GM19452 (cell line): ENCODE measurements at regions not wholly inside any gene's neighbourhood (a gene's known extent, or its start where the extent isn't known, plus 50 kb on each side); places are given as distances from the start of the nearest gene placed in this dataset.

Experiments
- ATAC-seq: cut with Tn5 transposase; IDR thresholded peaks from one replicate; pipeline ENCODE4 v1.9.1; 2021; ENCODE audit not compliant: unreplicated experiment

DNA sequence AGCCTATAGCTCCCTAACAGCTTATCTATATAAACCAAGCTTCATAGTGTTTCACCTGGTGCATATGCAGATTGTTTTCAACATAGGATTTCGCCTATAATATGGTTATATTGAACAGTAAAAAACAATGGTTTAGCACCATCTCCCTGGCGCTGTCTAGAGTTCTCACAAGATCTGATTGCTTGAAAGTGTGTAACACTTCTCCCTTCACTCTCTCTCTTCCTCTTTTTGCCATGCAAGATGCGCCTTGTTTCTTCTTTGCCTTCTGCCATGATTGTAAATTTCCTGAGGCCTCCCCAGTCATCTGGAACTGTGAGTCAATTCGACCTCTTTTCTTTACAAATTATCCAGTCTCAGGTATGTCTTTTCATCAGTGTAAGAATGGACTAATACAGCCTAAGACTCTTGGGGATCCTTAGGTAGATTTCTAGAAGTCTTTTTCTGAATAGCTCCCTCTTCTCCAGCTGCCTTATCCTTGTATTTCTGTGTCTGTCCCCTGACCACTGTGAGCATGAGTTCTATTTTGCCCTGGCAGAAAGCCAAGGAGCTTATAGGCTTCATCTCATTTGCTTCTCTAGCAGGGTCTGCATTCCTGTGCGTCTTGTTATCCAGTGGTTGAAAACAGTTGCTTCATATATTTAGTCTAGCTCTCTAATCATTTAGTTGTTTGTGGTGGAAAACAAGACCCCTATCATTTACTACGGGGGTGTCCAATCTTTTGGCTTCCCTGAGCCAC is 401.6 kb downstream of the GPD2 start:
- no peak for ATAC-seq

DNA sequence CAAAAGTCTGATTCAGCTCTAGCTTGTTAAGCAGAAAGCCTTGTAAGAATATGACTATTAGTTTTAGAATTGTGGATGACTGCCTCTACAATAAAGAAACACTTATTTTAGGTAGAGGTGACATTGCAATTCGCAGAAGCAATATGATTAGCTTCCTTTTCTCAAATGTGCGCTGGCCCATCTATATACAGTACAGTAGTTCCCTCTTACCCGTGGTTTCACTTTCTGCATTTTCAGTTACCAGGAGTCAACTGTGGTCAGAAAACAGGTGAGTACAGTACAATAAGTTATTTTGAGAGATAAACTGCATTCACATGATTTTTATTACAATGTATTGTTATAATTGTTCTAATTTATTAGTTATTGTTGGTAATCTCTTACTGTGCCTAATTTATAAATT is 405.1 kb downstream of the GPD2 start:
- ATAC-seq = no peak

DNA sequence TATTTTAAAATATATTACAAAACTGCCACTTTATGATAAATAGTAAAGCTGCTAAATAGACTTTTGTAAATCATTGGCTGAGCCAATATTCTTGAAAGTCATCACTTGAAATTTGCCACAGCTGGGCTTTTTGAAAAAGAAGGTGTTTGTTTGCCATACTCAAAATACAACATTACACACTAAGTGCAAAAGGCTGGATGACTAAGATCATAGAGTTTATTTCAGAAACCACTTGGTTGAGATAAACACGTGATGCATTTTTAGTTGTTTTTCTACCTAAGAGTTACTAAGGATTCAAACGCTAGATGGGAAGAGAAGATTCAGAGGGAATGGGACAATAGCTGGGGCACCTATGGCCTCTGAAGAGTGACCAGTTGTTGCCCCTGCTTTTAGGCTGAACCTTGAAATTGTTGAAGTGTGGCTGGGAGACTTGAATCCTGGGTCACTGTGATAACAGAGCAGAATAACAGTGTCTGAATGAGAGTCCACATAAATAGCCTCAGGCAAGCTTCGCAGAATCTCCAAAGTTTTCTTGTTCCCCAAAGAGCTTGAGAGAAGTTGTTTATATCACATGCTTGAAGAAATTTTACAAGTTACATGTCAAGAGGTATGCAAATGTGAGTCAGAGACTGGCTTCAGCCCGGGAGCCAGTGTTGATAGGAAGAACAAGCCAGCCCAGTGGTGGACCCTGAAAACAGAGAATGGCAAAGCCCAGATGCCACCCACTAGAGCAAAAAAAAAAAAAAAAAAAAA is 409.8 kb downstream of the GPD2 start:
- ATAC-seq = no peak

DNA sequence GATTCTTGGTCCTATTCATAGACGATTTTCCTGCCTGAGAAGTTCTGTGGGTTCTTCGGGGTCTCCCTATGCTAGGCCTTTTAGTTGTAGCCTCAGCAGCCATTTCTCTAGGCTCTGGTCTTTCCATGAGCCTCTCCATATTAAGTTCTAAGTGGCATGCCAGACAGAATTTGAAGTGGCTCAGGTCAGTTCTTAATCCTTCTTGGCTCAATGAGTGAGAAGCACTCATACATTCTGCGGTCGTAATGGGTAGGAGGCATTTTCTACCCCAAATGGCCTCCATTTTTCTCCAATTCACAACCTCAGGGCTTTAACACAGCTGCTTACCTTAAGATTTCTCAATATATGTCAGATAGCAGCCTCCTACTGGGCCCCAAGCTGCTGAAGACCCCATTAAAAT is 405.3 kb upstream of the GALNT5 start:
- ATAC-seq = no peak

DNA sequence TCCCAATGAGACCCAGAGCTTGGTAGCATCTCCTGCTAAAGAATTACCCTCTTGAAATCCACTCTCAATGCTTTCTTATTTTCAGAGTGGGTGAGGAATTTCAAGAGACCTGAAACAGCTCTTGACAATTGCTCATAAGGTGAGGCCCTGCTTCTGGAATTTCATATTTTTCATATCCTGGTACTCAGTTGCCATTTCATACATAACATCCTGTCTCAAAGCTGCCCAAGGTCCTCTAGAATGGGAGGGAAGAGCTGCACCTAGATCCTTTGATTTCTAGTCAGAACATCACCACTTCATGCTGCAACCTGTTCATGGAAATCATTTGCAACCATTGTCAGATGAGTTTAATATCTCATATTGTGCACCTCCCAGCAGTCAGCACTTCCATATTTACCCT is 404.8 kb upstream of the GALNT5 start:
- no peak for ATAC-seq

DNA sequence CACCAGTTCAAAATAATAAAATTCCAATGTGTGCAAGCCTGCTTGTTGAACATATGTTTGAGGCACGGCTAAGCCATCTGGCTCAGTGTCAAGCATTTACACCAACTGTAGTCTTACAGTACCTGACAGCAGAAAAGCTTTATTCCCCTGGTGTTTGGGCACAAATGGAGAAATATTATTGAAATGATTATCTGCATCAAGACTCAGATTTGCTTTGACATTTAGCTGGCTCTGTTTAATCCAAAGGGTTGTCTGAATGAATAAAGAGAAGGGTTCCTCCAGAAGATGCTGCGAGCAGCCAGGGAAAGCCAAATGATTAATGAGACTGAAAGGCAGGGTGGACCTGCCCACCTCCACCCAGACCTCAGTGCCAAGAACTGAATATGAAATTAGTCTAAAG is 393.2 kb upstream of the GALNT5 start:
- no peak for ATAC-seq

DNA sequence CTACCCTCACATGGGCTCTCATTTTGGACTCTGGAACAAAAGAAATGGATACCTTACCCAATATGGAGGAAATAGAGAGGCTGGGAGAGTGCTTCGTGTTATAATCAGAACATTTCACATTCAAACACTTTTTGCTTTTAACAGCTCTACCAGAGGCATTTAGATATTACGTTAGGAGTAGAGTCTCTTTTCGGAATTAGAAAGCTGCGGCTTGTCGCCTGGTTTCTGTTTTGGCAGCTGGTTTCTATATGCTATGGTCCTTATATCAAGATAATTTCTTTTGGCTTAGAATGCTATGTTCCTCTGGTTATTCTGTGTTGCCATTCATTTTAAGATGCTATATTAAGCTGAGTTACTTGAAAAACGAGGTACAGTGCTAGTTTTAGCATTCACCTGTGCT is 392.8 kb upstream of the GALNT5 start:
- ATAC-seq = no peak

DNA sequence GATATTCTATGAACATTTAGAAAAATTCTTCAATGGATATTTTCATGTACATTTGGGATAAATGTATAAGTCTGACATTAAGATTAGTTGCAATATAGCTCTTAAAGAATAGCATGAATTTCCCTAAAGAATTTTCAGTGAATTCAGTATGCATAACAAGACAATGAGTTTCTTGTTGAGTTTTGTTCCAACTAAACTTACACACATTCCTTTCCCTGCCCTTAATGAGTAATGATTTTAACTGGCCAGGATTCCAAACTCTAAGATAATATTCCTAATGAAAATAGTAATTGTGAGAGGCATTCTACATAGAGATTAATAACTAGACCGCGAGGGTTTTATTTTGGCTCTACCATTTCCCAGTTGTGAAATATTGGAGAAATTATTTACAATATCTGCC is 390.3 kb upstream of the GALNT5 start:
- no peak for ATAC-seq

DNA sequence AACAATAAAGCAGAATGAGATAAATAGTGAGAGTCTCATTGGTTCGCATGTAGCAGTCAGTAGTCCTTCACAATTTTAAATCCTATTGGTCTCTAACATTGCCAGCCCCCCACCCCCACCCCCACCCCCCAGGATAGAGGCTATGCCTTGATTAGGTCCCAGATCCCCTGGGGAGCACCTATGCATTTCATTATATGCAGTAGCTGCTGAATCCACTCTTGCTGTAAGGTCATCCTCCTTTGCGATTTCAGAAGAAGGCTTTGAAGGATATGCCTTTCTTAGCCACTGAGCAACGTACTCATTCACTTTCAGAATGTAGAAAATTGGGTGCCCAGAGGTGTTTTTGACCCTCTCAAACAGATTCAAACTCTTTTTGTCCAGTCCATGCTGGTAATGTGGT is 382.8 kb upstream of the GALNT5 start:
- no peak for ATAC-seq

DNA sequence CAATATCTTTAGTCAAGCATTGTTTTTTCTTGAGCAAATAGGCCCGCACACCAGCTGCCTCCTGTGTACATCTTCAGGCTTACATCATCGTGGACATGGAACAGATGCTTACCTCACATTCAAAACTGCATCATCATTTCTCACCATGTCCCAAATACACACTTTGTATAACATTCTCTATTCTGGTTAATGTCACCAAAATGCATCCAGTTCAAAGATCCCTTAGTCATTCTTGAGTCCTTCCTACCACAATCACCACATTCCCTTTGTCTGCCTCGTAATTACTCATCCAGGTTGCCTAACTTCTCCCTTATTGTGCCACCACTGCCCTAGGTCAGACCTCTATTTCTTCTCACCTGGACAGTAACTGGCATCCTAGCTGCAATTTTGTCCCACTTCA is 373.7 kb upstream of the GALNT5 start:
- no peak for ATAC-seq

DNA sequence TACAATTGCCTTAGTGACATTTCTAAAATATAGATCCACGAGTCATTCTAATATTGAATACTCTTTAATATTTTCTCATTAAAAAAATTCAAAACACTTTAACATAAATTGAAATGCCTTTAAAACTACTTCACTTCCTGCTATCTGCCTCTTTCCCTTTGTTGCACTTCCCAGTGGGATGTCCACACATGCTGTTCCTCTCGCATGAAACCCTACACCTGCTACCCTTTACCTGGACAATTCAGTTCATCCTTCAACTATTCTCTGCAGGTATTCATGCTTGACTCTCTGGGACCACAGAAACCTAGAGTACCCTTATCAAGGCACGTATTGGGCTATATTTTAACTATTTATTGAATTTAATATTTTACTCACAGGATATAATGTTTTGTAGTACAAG is 373.3 kb upstream of the GALNT5 start:
- ATAC-seq = no peak

DNA sequence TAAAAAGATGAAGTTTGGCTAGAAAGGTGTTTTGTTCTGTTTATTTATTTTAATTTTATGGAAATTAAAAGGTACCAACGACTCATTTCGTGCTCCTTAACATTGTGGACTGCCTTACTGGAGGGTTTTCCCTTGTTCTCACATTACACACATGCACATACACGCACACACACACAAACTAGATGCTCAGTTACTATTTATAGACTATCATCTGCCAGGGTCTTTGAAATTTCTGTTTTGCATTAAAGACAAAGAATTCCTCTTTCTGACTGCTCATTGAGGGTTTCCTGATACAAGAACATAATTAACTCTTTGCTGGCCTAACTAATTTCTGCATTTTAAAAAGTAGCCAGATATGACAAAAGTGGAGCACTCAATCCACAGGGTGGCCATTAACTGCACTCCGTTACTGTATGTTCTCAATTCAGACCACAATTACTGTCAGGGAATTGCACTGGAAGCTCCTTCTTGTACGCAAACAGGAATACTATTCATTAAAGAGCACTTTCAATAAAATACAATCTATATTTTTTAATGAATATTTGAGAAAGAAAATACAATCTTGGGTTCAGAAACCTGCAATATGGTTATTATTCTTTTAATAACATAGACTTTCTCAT is 366.9 kb upstream of the GALNT5 start:
- no peak for ATAC-seq

DNA sequence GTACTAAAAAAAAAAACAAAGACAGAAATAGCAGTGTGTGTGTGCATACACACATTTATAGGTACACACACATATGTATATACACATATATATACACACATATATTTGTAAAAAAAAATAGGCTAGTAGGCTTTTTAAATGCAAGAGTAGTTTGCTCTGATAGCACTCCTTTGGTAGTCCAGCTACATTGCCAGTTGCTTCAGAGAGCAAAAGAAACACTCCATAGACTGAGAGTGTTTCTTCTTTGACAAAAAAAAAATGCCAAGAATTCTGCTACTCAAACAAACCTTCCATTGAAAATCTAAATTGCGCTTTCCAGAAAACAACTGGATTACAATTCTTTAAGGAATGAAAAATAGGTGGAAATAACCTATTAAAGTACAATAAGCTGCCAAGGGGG is 365.9 kb upstream of the GALNT5 start:
- no peak for ATAC-seq

DNA sequence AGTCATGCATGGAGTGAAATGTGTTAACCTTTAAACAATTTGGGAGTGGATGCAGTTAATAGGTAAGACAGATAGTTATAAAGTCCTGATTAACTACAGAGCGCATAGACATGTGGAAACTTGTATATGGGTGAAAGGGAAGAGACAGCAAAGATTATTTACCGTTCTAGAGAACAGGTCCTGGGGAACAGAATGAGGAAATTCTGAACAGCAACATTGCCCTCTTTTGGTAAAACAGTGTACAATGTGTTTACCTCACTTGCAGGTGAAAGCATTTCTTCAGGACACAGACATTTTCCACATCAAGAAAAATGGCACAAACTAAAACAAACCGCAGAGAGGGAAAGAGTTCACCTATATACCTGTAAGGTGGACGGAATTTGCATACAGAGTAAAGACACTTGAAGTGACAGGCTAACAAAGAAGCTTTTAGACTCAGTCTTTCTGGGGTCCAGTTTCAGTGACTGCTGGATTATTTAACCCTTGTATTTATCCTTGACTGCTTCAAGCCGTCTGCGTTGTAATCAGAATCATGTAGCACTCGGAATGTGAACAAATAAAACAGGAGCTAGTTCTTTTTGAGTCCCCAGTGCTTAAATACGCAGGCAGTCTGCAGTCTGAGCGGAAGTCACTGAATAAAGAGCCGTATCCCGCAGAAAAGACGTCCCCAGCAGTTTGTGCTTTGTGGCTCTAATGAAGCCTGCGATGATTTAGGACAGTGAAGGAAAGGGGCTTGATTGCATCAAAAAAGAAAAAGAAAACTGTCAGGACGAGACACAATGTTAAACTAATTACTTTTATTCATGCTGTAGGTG is 364.8 kb upstream of the GALNT5 start:
- peak; percentile 42 for ATAC-seq

DNA sequence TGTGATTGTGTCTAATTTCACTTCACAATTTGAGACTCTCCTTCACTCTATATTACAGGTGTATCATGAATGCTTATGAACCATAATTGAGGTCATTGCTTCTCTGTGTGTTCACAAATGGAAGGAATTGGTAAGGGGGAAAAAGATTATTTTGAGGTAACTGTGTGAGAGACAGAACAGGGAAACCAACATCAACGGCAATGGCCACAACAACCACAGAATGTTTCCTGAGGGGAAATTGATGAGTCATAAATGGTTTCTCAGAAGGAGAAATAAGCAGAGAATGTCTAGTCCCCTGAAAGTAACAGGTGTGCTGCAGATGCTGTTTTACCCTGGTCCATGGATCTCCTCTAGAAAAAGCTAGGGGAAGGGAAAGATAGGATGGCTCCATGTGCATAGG is 361.2 kb upstream of the GALNT5 start:
- ATAC-seq = peak; percentile 95

DNA sequence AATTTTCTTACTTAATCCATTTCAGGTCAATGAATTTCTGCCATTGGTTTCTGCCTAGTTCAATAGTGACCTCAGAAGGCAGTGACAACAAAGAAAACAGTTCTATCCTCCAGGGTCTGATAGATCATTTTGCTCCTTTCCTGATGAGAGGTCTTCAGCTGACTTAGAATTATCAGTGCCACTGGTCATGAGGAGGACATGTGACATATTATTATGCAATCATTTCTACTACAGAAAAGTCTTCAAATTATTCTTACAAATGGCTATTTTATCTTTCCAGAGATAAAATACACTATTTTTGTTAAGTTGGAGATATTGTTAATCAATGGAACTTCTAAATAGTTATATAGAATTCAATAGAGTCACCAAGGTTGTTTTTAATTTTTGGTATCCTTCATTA is 360.0 kb upstream of the GALNT5 start:
- no peak for ATAC-seq

DNA sequence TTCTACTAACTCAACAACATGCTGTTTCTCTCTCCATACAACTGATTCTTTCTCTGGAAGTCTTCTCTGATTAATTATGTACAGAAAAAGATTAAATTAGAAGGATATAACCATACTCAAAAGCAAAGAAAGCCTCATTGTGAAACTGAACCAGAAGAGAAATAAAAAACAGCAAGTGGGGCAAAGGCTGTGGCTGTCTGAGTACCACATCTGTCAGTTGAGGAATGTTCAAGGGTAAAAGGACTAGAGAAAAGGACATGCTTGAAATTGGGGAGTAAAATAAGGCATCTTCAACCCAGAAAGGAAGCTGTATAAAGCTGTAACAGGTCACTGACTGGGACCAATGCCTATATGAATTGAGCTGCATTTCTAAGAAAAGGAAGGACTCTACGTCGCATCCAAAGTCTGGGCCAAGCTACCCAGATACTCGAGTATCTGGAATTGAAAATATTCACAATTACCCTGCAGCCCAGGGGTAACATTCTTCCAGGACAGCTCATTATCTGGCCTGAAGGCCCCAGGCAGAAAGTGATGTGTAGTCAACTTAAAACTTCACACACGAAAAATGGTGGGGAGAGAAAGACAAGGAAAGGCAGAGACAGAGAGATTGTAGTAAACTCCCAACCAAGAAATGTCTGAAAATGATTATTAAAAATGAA is 356.0 kb upstream of the GALNT5 start:
- no peak for ATAC-seq

DNA sequence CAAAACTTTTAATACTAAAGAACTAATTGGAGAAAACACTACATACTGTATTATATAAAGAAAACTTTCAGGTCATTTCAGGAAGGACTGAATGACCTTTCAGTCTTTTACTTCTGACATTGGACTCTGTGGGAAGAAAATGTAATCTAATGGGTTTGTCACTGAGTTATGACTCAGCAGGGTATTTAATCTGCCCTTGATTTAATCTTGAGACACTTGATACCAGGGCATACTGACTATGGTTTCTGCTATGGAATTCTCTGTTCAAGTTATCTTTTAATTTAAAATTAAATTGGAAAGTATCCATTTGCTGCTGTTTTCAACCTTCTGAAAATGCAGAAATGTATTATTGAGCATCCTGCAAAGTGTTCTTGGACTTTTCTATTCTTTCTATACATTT is 354.2 kb upstream of the GALNT5 start:
- no peak for ATAC-seq

DNA sequence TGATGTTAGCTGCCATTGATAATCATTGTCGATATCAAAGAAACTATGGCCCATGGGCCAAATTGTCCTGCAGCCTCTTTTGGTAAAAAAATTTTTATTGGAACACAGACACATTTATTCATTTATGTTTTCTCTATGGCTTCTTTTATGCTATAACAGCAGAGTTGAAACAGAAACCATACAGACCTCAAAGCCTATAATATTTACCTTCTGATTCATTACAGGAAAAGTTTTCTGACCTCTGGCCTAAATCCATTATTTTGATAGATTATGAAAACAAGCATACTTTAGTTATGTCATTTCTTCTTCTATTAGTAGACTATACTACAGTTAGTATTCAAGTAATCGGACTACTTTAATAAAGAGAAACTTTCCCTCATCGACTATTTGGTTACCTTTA is 349.7 kb upstream of the GALNT5 start:
- peak; percentile 68 for ATAC-seq

DNA sequence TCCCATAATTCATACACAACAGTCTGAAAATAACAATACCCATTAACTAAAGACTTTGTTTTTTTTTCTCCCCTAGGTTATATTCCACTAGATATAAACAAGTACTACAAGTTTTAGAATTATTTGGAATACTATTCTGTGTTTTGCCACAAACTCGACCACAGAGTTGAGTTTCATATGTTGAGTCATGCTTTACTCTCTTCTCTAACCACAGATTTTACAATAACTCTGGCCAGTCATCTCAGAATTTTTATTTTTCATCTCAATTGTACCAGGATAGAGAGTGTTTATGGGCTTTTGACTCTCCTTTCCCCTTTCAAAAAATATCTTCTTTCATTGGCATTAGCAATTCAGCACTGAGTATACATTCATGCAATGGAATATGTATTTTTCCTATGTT is 348.7 kb upstream of the GALNT5 start:
- peak; percentile 84 for ATAC-seq

DNA sequence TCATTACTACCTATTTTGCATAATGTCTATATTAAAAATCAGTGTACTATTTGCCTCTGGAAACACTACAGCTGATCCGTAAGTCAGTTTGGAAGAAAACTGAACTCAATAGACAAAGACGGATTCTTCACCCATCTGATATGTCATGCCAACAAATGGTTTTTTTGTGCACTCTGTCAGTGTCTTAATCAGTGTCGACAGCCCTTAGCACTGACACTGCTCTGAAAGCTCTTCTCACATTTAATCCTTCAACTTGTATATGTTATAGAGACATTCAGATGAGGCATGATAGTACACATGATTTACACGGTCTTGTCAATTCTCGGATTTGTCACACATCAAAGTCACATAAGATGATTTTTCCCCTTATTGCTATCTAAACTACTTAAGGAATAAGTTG is 347.5 kb upstream of the GALNT5 start:
- no peak for ATAC-seq
